ENCODE measurements at regions not wholly inside any gene's neighbourhood (a gene's known extent, or its start where the extent isn't known, plus 50 kb on each side); places are given as distances from the start of the nearest gene placed in this dataset.

DNA sequence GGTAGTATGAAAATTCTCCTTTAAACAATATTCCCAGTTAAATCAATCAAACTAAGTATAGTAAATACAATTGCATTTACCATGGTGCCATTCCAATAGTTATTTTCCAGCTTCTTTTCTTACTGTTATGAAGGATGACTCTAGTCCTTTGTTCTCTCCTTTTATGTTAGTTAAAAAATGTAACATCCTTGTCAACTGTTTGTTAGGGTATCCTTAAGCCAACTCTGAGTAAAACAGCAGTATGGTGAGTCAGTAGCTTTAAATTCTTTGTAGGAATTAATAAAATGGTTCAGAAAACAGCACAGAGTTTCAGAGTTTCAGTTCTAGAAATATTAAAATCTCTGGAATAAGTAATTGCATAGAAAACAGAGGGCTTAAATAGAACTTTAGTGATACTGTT, 384.4 kb downstream of the MTRR start:
- Histone ChIP-seq H3K36me3 (ENCODE audit: control insufficient read depth, insufficient read depth, low read length) (no peaks in the 10 kb centered on the region), H3K4me3 (replicated peaks; ENCODE audit: low read depth, low read length) (no peak overlapping the region), H3K27me3 (replicated peaks; ENCODE audit: control insufficient read depth, insufficient read depth, low read length) (no peaks in the 10 kb centered on the region)
- no peak for DNase-seq (ENCODE audit: extremely low read depth, insufficient read length)
- no peak for TF ChIP-seq CTCF (IDR thresholded peaks at IDR 0.05; ENCODE audit: insufficient read depth, low read length, poor library complexity, severe bottlenecking)

GRCh38 chr5:8254674-8255073, 385.7 kb downstream of the MTRR start:
- TF ChIP-seq CTCF (IDR thresholded peaks at IDR 0.05; ENCODE audit: insufficient read depth, low read length, poor library complexity, severe bottlenecking) = no peak
- DNase-seq (ENCODE audit: extremely low read depth, insufficient read length) = no peak
- Histone ChIP-seq H3K27me3 (replicated peaks; ENCODE audit: control insufficient read depth, insufficient read depth, low read length) (no peaks in the 10 kb centered on the region), H3K4me3 (replicated peaks; ENCODE audit: low read depth, low read length) (no peak overlapping the region), H3K36me3 (ENCODE audit: control insufficient read depth, insufficient read depth, low read length) (no peaks in the 10 kb centered on the region)

GRCh38 chr5:8258801-8259200, 389.9 kb downstream of the MTRR start:
- Histone ChIP-seq H3K36me3 (ENCODE audit: control insufficient read depth, insufficient read depth, low read length) (no peaks in the 10 kb centered on the region), H3K4me3 (replicated peaks; ENCODE audit: low read depth, low read length) (no peak overlapping the region), H3K27me3 (replicated peaks; ENCODE audit: control insufficient read depth, insufficient read depth, low read length) (no peaks in the 10 kb centered on the region)
- DNase-seq (ENCODE audit: extremely low read depth, insufficient read length) = no peak
- TF ChIP-seq CTCF (IDR thresholded peaks at IDR 0.05; ENCODE audit: insufficient read depth, low read length, poor library complexity, severe bottlenecking) = no peak

DNA sequence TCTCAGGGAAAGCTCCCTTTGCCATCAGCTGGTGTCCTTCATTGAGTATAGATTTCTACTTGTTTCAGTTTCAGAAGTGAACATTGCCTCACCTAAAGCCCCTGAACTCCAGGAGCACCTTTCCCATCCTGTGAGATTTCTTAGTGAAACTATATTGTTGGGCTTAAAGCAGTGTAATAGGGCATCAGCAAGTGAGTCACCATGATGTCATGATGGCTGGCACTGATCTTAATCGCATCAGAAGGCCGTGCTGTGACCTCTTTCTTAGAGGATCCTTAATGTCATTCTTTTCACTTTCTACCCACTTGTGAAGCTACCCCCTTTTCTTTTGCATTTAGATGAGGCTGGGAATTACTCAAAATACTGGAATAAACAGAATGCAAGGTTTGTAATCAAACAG, 401.3 kb downstream of the MTRR start:
- no peak for DNase-seq (ENCODE audit: extremely low read depth, insufficient read length)

DNA sequence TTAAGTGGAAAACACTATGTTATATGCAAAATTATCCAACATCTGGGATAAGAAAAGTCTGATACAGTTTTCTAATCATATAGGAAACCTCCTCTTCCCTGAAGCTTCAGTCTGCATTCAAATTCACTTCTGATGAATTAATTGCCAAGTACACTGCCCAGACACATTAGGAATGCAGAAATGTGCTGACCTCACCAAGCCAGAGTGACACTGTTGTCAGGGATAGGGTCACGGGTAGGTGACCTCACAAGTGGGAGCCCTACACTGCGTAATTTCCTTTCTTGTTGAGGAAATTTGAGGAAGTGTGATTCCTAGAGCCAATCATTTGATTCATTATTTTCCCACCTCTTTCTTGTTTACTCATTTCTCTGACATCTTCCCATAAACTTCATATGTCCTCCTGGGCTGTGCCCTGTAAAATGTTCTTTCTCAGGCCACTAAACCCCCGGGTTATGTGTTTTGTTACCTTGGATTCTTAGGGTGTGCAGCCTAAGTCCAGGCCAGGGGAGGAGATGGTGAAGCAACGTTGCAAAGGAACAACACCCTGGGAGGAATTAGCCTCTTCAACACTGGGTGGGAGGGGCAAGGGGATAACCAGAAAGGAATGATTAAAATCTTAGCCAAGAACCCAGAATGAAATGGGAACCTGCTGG, 411.9 kb downstream of the MTRR start:
- H3K36me3 ChIP-seq (ENCODE audit: control insufficient read depth, insufficient read depth, low read length) = no peaks in the 10 kb centered on the region
- no peak for TF ChIP-seq CTCF (IDR thresholded peaks at IDR 0.05; ENCODE audit: insufficient read depth, low read length, poor library complexity, severe bottlenecking)
- H3K27me3 ChIP-seq (replicated peaks; ENCODE audit: control insufficient read depth, insufficient read depth, low read length) = no peaks in the 10 kb centered on the region
- no peak for DNase-seq (ENCODE audit: extremely low read depth, insufficient read length)
- H3K4me3 ChIP-seq (replicated peaks; ENCODE audit: low read depth, low read length) = no peak overlapping the region

More for the DNA sequence above, 401.3 kb downstream of the MTRR start:
- Histone ChIP-seq H3K36me3 (ENCODE audit: control insufficient read depth, insufficient read depth, low read length) (no peaks in the 10 kb centered on the region), H3K27me3 (replicated peaks; ENCODE audit: control insufficient read depth, insufficient read depth, low read length) (no peaks in the 10 kb centered on the region), H3K4me3 (replicated peaks; ENCODE audit: low read depth, low read length) (no peak overlapping the region)
- TF ChIP-seq CTCF (IDR thresholded peaks at IDR 0.05; ENCODE audit: insufficient read depth, low read length, poor library complexity, severe bottlenecking) = no peak

DNA sequence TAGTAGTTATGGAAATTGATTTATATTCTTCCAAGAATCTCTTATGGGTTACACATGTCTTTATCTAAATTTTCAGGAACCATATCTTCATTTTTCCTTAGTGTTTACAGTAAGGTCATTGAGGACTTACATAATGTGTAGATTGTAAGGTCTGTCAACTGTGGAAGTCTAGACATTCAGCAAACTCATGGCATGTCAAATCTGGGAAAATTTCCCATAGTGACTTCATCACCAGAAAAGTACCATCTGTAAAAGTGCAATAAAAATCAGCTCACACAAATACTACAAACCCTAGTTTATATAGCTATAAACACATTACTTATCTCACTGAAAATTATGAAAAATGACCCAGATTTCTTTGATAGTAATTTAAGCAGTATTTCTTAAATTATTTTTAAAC, 419.4 kb downstream of the MTRR start:
- H3K36me3 ChIP-seq (ENCODE audit: control insufficient read depth, insufficient read depth, low read length) = no peaks in the 10 kb centered on the region
- DNase-seq (ENCODE audit: extremely low read depth, insufficient read length) = no peak
- no peak for TF ChIP-seq CTCF (IDR thresholded peaks at IDR 0.05; ENCODE audit: insufficient read depth, low read length, poor library complexity, severe bottlenecking)
- no peaks in the 10 kb centered on the region for H3K27me3 ChIP-seq (replicated peaks; ENCODE audit: control insufficient read depth, insufficient read depth, low read length)
- no peak overlapping the region for H3K4me3 ChIP-seq (replicated peaks; ENCODE audit: low read depth, low read length)

Measured in GM06990 (cell line).